Activated T-helper 1 cell treated with anti-CD3 and anti-CD28 coated beads, Interleukin-12 subunit alpha, Interleukin-12 subunit beta, Interleukin-2, Interleukin-4 antibody, amounts not matched to agents 30 ng/mL and 10 ng/mL and 1 ng/mL, durations not matched to agents 14 hours and 24 hours and 36 hours (primary cell): ENCODE measurements at regions not wholly inside any gene's neighbourhood (a gene's known extent, or its start where the extent isn't known, plus 50 kb on each side); places are given as distances from the start of the nearest gene placed in this dataset.

Experiments used
- DNase-seq: peaks from one replicate; pipeline ENCODE4 v3.0.0; 2021; ENCODE audit warnings: low spot score
- H3K27ac Mint-ChIP-seq: one replicate; pipeline ENCODE4 v1.8.0; 2021; ENCODE audit warnings: mild to moderate bottlenecking, mixed read lengths
- H3K27me3 Mint-ChIP-seq: one replicate; pipeline ENCODE4 v1.8.0; 2022; ENCODE audit warnings: mild to moderate bottlenecking, moderate library complexity, mixed read lengths; ENCODE audit not compliant: insufficient read depth
- H3K36me3 Mint-ChIP-seq: one replicate; pipeline ENCODE4 v1.8.0; 2021; ENCODE audit warnings: low read depth, mixed read lengths
- H3K4me1 Mint-ChIP-seq: one replicate; pipeline ENCODE4 v1.8.0; 2021; ENCODE audit warnings: low read depth, mixed read lengths
- H3K4me3 Mint-ChIP-seq: one replicate; pipeline ENCODE4 v1.8.0; 2021; ENCODE audit warnings: mild to moderate bottlenecking, moderate library complexity, mixed read lengths
- H3K9me3 Mint-ChIP-seq: one replicate; pipeline ENCODE4 v1.8.0; 2021; ENCODE audit warnings: mixed read lengths
- intact Hi-C: fragments of 100-400 bp; cut with micrococcal nuclease; formaldehyde crosslinking; loops from one replicate; pipeline ENCODE4 v1.15.1; 2024

- H3K4me3 Mint-ChIP-seq: no peak overlapping the region
- DNase-seq: no peak
- intact Hi-C loops: no loop called here
- no peaks in the 10 kb centered on the region for H3K4me1 Mint-ChIP-seq
- H3K9me3 Mint-ChIP-seq: no peaks in the 10 kb centered on the region
- peaks cover 2% of the 10 kb centered on the region for H3K27me3 Mint-ChIP-seq
- no peaks in the 10 kb centered on the region for H3K36me3 Mint-ChIP-seq
- no peak overlapping the region for H3K27ac Mint-ChIP-seq
These were observed 148.1 kb downstream of the SALL1 start for GRCh38 chr16:51002881-51003490.

DNA sequence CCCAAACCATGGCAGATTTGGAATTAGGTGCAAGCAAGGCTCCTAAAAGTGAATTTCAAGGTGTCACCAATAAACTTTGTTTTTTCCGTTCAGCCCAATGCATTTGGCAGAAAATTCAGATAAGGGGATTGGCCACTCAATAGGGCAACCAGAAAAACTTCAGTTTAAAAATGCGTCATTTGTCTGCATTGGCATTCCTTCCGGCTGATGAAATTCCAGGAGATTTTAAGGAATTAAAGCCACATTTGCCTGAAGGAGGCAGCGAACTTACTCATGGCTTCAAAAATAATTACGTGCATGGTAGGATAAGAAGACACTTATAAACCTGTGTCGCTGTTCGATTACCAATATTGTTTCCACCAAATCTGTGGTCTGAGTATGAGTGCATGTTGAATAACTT lies 151.9 kb downstream of the SALL1 start:
- Mint-ChIP-seq H3K4me3 (no peak overlapping the region), H3K27me3 (peaks cover 2% of the 10 kb centered on the region), H3K4me1 (no peaks in the 10 kb centered on the region), H3K36me3 (no peaks in the 10 kb centered on the region), H3K27ac (no peak overlapping the region), H3K9me3 (no peaks in the 10 kb centered on the region)
- no peak for DNase-seq
- intact Hi-C loops: no loop called here

DNA sequence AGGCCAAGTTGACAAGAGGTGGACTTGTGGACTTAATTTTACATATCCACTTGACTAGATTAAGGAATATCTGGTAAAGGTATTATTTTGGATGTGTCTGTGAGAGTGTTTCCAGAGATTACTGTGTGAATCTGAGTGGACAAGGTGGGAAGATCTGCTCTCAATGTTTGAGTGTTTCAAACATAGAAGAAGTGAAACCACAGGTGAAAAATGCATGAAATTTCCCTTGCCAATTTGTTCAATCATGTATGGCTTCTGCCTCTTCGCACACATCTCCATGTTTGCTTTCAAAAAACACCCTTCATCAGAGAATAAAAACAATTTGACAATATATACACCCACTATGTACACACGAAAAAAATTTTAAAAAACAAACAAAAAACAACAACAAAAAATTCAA lies 152.7 kb downstream of the SALL1 start:
- DNase-seq: no peak
- Mint-ChIP-seq H3K9me3 (no peaks in the 10 kb centered on the region), H3K36me3 (no peaks in the 10 kb centered on the region), H3K27ac (no peak overlapping the region), H3K27me3 (peaks cover 2% of the 10 kb centered on the region), H3K4me3 (no peak overlapping the region), H3K4me1 (no peaks in the 10 kb centered on the region)
- intact Hi-C loops: no loop called here

DNA sequence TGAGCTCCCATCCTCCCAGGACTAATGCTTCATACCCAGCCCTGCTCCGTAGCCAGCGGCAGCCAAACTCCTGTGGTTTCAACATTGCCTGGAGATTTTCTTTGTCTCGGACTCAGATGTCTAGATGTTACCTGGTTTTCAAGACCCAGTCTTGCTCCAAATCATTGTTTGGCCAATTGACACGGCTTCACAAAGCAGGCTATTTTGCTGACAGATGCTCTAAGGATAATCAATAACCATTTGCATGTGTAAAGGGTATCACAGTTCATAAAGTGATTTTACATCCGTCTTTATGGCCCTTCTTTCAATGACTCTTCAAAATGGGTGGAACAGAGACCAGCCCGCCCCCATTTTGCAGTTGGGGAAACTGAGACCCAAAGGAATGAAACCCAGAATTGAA lies 153.4 kb downstream of the SALL1 start:
- peaks cover 2% of the 10 kb centered on the region for H3K27me3 Mint-ChIP-seq
- no peaks in the 10 kb centered on the region for H3K9me3 Mint-ChIP-seq
- intact Hi-C loops: no loop called here
- DNase-seq: no peak
- H3K27ac Mint-ChIP-seq: no peak overlapping the region
- no peaks in the 10 kb centered on the region for H3K4me1 Mint-ChIP-seq
- H3K4me3 Mint-ChIP-seq: no peak overlapping the region
- H3K36me3 Mint-ChIP-seq: no peaks in the 10 kb centered on the region

DNA sequence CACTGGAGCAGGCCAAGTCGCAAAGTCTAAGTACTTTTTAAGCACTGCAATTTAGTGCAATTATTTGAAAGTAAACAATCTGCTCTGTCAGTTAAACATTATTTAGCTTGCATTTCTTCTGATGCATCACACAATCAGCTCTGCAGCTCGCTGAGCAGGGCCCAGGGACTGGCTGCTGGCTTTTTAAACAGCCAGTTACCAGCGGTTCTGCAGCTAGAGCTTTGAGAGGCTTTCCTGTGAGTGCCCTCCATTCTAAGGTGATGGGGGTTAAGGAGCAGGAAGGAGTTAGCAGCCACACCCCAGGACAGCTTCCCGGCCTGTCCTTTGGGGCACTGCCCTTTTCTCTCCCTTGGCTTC lies 154.3 kb downstream of the SALL1 start:
- Mint-ChIP-seq H3K27ac (no peak overlapping the region), H3K27me3 (peaks cover 2% of the 10 kb centered on the region), H3K36me3 (no peaks in the 10 kb centered on the region), H3K9me3 (no peaks in the 10 kb centered on the region), H3K4me3 (no peak overlapping the region), H3K4me1 (no peaks in the 10 kb centered on the region)
- intact Hi-C loops: no loop called here
- DNase-seq: no peak

DNA sequence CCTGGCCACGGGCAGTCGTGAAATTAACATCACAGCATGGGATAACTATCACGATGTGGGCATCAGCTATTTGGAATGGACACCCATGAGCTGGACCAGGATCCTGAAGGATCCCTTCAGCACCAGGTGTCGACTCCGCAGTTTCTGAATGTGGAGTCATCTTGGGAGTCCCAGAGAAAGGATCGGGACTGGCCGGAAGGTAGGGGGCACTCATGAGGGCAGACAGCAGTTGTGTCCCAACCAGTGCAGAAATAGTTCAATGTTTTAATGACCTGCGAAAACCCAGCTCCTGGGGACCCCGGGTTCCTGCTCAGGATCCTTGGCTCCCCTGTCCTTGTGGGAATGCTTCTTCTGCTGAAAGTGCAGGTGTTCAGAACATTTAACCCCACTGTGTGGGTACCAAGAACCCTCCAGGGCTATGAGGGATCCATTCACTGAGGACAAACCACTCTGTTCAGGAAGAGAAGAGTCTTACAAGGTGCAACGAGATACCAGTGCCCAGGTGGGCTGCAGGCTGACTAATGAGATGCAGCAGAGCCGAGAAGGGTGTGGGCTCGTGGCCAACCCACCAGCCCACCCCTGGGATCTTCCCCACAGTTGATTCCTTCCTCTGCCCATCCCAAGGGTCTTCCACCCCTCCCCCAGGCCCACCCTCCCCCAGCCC lies 154.8 kb downstream of the SALL1 start:
- Mint-ChIP-seq H3K4me3 (no peak overlapping the region), H3K27me3 (peaks cover 2% of the 10 kb centered on the region), H3K4me1 (no peaks in the 10 kb centered on the region), H3K27ac (no peak overlapping the region), H3K9me3 (no peaks in the 10 kb centered on the region), H3K36me3 (no peaks in the 10 kb centered on the region)
- intact Hi-C loops: no loop called here
- DNase-seq: no peak

DNA sequence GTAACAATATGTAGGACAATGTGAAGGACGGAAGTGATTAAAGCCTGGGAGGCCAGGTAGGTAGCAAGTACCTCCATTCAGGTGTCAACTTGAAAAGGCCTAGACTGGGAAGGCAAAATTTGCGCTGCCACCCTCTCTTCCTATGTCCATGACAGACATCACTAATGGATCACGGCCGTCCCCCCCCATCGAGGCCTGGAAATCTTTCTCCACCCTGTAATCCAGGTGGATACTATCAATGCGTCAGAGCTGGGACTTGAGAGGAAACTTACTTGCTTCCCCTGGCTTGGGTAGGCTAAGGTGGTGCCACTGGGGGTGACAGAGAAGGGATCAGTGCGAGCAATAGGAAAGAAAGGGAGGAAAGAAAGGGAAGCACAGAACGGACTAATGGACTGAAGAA lies 156.1 kb downstream of the SALL1 start:
- Mint-ChIP-seq H3K4me1 (no peaks in the 10 kb centered on the region), H3K27me3 (peaks cover 2% of the 10 kb centered on the region), H3K27ac (no peak overlapping the region), H3K9me3 (no peaks in the 10 kb centered on the region), H3K4me3 (no peak overlapping the region), H3K36me3 (no peaks in the 10 kb centered on the region)
- no peak for DNase-seq
- intact Hi-C loops: no loop called here

DNA sequence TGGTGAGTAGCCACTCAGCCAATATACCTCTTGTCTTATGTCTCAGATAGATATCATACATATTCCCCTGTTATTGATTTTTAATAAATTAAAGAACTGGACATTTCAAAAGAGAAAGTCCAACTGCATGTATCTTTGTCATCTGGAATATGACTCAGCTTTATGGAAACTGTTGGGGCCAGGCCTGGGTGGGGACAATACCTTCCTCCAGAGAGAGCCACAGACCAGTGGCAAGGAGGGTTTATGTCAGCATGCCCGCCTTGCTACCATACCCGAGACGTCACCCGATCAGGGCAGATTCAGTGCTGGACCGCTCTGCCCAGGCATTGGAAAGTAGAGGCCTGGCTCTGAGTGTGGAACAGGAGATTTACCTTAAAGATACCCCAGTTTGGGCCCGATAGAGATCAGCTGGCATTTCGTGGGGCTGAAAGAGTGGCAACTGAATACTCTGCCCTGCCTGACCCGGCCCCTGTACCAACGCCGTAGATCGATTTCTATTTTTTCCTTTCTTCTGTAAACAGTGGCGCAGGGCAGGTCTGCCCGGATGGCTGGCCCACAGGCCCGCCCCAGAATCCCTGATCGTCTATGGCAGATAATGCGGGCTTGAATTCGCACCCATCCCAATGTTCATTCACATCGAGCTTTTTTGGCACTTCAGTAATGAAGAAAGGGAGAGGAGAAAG lies 158.6 kb downstream of the SALL1 start:
- DNase-seq: no peak
- Mint-ChIP-seq H3K4me1 (no peaks in the 10 kb centered on the region), H3K4me3 (no peak overlapping the region), H3K9me3 (peaks cover 1% of the 10 kb centered on the region), H3K27me3 (peaks cover 2% of the 10 kb centered on the region), H3K27ac (no peak overlapping the region), H3K36me3 (no peaks in the 10 kb centered on the region)
- intact Hi-C loops: no loop called here

- H3K27ac Mint-ChIP-seq: no peak overlapping the region
- H3K4me1 Mint-ChIP-seq: no peaks in the 10 kb centered on the region
- peaks cover 6% of the 10 kb centered on the region for H3K9me3 Mint-ChIP-seq
- H3K4me3 Mint-ChIP-seq: no peak overlapping the region
- DNase-seq: no peak
- H3K27me3 Mint-ChIP-seq: peaks cover 2% of the 10 kb centered on the region
- intact Hi-C loops: no loop called here
- no peaks in the 10 kb centered on the region for H3K36me3 Mint-ChIP-seq
These were observed 159.6 kb downstream of the SALL1 start for GRCh38 chr16:50991436-50991835.

- no peak overlapping the region for H3K4me3 Mint-ChIP-seq
- DNase-seq: no peak
These were observed 160.1 kb downstream of the SALL1 start for GRCh38 chr16:50991006-50991405.

GRCh38 chr16:50989047-50989446 lies 162.0 kb downstream of the SALL1 start:
- intact Hi-C loops: no loop called here
- H3K27ac Mint-ChIP-seq: no peak overlapping the region
- H3K4me3 Mint-ChIP-seq: no peak overlapping the region
- no peak for DNase-seq
- no peaks in the 10 kb centered on the region for H3K4me1 Mint-ChIP-seq
- no peaks in the 10 kb centered on the region for H3K36me3 Mint-ChIP-seq
- peaks cover 2% of the 10 kb centered on the region for H3K27me3 Mint-ChIP-seq
- peaks cover 7% of the 10 kb centered on the region for H3K9me3 Mint-ChIP-seq

More at GRCh38 chr16:50991006-50991405, 160.1 kb downstream of the SALL1 start:
- H3K9me3 Mint-ChIP-seq: peaks cover 7% of the 10 kb centered on the region
- H3K4me1 Mint-ChIP-seq: no peaks in the 10 kb centered on the region
- no peaks in the 10 kb centered on the region for H3K36me3 Mint-ChIP-seq
- intact Hi-C loops: no loop called here
- no peak overlapping the region for H3K27ac Mint-ChIP-seq
- peaks cover 2% of the 10 kb centered on the region for H3K27me3 Mint-ChIP-seq

GRCh38 chr16:50988441-50988840 lies 162.6 kb downstream of the SALL1 start:
- H3K27me3 Mint-ChIP-seq: peaks cover 2% of the 10 kb centered on the region
- no peaks in the 10 kb centered on the region for H3K36me3 Mint-ChIP-seq
- no peak for DNase-seq
- H3K4me1 Mint-ChIP-seq: no peaks in the 10 kb centered on the region
- H3K9me3 Mint-ChIP-seq: peaks cover 7% of the 10 kb centered on the region
- H3K27ac Mint-ChIP-seq: no peak overlapping the region
- no peak overlapping the region for H3K4me3 Mint-ChIP-seq
- intact Hi-C loops: no loop called here

DNA sequence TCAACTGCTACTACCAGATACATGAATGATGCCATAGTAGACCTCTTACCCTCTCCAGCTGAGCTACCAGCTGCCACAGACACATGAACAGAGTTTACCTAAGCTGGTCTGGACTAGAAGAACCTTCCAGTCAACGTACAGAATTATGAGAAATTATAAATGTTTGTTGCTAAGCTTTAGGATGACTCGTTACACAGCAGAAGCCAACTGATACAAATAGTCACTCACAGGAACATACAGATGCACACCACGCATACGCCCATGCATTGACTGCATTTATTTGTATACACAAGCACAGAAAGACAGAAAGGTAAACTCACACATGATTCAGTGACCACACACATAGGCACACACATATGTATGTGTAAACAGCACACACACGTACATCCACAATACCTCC lies 164.6 kb downstream of the SALL1 start:
- no peak overlapping the region for H3K27ac Mint-ChIP-seq
- no peaks in the 10 kb centered on the region for H3K4me1 Mint-ChIP-seq
- peaks cover 7% of the 10 kb centered on the region for H3K9me3 Mint-ChIP-seq
- H3K4me3 Mint-ChIP-seq: no peak overlapping the region
- peaks cover 2% of the 10 kb centered on the region for H3K27me3 Mint-ChIP-seq
- H3K36me3 Mint-ChIP-seq: no peaks in the 10 kb centered on the region
- DNase-seq: no peak
- intact Hi-C loops: no loop called here
